ENCODE measurements at regions not wholly inside any gene's neighbourhood (a gene's known extent, or its start where the extent isn't known, plus 50 kb on each side); places are given as distances from the start of the nearest gene placed in this dataset.

DNA sequence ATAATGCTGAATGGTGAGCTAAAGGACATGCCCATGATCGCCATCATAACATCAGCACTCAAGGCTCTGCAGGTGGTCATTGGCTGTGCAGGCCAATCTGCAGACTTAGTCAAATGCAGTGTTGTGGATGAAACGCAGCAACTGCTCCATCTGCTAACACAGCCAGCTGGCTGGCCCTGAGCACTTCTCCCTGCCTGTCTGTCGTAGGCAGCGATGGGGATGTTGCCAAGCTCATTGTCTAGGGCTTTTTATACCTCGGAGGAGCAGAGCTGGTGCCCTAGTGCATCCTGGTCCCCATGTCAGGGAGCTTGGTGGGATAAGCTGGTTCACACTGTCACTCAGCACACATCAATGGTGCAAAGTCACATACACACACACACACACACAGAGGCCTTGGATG is 189.4 kb downstream of the TENT4A start (continued):
- TF ChIP-seq, protein P1, sequence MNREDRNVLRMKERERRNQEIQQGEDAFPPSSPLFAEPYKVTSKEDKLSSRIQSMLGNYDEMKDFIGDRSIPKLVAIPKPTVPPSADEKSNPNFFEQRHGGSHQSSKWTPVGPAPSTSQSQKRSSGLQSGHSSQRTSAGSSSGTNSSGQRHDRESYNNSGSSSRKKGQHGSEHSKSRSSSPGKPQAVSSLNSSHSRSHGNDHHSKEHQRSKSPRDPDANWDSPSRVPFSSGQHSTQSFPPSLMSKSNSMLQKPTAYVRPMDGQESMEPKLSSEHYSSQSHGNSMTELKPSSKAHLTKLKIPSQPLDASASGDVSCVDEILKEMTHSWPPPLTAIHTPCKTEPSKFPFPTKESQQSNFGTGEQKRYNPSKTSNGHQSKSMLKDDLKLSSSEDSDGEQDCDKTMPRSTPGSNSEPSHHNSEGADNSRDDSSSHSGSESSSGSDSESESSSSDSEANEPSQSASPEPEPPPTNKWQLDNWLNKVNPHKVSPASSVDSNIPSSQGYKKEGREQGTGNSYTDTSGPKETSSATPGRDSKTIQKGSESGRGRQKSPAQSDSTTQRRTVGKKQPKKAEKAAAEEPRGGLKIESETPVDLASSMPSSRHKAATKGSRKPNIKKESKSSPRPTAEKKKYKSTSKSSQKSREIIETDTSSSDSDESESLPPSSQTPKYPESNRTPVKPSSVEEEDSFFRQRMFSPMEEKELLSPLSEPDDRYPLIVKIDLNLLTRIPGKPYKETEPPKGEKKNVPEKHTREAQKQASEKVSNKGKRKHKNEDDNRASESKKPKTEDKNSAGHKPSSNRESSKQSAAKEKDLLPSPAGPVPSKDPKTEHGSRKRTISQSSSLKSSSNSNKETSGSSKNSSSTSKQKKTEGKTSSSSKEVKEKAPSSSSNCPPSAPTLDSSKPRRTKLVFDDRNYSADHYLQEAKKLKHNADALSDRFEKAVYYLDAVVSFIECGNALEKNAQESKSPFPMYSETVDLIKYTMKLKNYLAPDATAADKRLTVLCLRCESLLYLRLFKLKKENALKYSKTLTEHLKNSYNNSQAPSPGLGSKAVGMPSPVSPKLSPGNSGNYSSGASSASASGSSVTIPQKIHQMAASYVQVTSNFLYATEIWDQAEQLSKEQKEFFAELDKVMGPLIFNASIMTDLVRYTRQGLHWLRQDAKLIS (CRISPR knock-in tag; IDR thresholded peaks at IDR 0.05; ENCODE audit: borderline replicate concordance), result no peak
- TF ChIP-seq CREB1 (CRISPR knock-in tag; IDR thresholded peaks at IDR 0.05), result no peak
- TF ChIP-seq, protein P2, sequence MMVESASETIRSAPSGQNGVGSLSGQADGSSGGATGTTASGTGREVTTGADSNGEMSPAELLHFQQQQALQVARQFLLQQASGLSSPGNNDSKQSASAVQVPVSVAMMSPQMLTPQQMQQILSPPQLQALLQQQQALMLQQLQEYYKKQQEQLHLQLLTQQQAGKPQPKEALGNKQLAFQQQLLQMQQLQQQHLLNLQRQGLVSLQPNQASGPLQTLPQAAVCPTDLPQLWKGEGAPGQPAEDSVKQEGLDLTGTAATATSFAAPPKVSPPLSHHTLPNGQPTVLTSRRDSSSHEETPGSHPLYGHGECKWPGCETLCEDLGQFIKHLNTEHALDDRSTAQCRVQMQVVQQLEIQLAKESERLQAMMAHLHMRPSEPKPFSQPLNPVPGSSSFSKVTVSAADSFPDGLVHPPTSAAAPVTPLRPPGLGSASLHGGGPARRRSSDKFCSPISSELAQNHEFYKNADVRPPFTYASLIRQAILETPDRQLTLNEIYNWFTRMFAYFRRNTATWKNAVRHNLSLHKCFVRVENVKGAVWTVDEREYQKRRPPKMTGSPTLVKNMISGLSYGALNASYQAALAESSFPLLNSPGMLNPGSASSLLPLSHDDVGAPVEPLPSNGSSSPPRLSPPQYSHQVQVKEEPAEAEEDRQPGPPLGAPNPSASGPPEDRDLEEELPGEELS (CRISPR knock-in tag; IDR thresholded peaks at IDR 0.05), result no peak

DNA sequence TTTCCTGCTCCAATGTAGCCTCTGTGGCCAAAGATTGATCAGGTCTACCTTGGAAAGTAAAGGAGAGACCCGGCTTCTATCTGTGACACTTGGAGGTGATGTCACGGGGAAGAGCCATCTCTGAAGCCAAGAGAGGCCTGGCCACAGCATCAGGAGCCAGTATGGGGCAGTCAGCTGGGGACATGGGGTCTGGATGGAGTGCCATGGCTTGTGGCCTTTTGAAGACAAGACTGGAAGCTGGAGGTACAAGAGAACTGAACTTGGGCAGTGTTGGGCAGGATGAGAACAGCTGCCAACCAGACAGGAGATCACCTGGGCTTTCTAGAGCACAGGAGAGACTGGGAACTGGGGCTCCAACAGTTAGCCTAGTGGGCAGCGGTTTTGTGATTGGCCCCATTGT is 190.7 kb downstream of the TENT4A start:
- H3K4me1 Mint-ChIP-seq, result peaks cover 9% of the 10 kb centered on the region; the same call in 1 of the 2 replicates
- no peaks in the 10 kb centered on the region for H3K9me3 Mint-ChIP-seq
- no peak overlapping the region for H3K4me3 Mint-ChIP-seq
- no peak overlapping the region for H3K27ac Mint-ChIP-seq
- ChIA-PET POLR2A (no interaction called here), CTCF (no interaction called here)
- TF ChIP-seq NFYB (CRISPR knock-in tag; conservative IDR thresholded peaks at IDR 0.05; ENCODE audit: low read depth), result no peak
- H3K27me3 Mint-ChIP-seq (ENCODE audit: low read depth), result no peaks in the 10 kb centered on the region
- DNase-seq (ENCODE audit: low spot score), result no peak
- ATAC-seq, result no peak
- H3K36me3 Mint-ChIP-seq, result no peaks in the 10 kb centered on the region

DNA sequence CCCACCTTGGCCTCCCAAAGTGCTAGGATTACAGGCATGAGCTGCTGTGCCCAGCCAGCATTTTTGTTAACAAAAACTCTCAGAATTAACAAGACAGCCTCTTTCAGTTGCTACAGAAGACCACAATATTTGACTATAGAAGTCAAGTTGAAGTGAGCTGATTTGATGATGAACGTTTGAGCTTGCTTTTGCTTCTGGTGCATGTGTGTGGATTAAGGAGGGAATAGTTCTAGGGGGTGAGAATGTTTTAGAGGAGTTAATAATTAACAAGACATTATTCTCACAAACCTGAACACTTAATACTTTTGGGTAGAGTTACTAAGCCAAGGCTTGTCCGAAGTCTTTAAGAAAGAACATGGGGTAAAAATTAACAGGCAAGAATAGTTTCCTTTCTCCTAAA is 191.6 kb downstream of the TENT4A start:
- H3K9me3 Mint-ChIP-seq, result no peaks in the 10 kb centered on the region
- DNase-seq (ENCODE audit: low spot score) (no peak), ATAC-seq (no peak)
- no peaks in the 10 kb centered on the region for H3K36me3 Mint-ChIP-seq
- no peak for TF ChIP-seq TCF7 (CRISPR knock-in tag; IDR thresholded peaks at IDR 0.05; ENCODE audit: low read depth)
- no peak for TF ChIP-seq SP1 (CRISPR knock-in tag; conservative IDR thresholded peaks at IDR 0.05)
- TF ChIP-seq, protein P3, sequence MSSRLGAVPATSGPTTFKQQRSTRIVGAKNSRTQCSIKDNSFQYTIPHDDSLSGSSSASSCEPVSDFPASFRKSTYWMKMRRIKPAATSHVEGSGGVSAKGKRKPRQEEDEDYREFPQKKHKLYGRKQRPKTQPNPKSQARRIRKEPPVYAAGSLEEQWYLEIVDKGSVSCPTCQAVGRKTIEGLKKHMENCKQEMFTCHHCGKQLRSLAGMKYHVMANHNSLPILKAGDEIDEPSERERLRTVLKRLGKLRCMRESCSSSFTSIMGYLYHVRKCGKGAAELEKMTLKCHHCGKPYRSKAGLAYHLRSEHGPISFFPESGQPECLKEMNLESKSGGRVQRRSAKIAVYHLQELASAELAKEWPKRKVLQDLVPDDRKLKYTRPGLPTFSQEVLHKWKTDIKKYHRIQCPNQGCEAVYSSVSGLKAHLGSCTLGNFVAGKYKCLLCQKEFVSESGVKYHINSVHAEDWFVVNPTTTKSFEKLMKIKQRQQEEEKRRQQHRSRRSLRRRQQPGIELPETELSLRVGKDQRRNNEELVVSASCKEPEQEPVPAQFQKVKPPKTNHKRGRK (CRISPR knock-in tag; IDR thresholded peaks at IDR 0.05; ENCODE audit: borderline replicate concordance), result no peak
- TF ChIP-seq, protein P4, sequence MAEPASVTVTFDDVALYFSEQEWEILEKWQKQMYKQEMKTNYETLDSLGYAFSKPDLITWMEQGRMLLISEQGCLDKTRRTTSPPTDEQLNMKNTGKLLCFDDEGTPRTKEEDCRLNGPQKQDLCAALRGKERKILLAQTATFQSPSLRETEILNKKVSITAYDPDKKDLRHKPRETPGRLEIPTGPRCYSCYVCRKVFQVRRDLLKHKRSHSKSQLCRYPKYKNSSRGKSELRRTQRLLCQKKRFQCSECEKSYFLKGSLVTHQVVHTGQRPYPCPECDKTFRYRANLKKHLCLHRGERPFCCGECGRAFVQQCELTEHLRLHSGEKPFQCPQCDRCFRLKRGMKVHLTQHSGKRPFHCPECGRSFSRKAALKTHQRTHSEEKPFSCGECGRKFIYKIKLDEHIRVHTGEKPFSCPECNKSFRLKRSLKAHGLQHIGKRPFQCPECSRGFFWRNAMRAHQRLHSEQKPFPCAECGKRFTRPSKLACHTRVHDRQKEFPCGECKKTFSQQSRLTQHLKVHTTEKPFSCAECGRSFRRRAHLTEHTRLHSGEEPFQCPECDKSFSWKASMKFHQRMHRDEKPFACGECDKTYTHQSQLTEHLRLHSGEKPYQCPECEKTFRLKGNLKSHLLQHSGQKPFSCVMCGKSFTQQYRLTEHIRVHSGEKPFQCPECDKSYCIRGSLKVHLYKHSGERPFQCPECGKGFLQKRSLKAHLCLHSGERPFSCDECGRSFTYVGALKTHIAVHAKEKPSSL (CRISPR knock-in tag; conservative IDR thresholded peaks at IDR 0.05), result no peak
- TF ChIP-seq EMX1 (CRISPR knock-in tag; IDR thresholded peaks at IDR 0.05), result no peak
- TF ChIP-seq JAZF1 (CRISPR knock-in tag; IDR thresholded peaks at IDR 0.05), result no peak
- TF ChIP-seq, protein P5, sequence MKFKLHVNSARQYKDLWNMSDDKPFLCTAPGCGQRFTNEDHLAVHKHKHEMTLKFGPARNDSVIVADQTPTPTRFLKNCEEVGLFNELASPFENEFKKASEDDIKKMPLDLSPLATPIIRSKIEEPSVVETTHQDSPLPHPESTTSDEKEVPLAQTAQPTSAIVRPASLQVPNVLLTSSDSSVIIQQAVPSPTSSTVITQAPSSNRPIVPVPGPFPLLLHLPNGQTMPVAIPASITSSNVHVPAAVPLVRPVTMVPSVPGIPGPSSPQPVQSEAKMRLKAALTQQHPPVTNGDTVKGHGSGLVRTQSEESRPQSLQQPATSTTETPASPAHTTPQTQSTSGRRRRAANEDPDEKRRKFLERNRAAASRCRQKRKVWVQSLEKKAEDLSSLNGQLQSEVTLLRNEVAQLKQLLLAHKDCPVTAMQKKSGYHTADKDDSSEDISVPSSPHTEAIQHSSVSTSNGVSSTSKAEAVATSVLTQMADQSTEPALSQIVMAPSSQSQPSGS (CRISPR knock-in tag; IDR thresholded peaks at IDR 0.05; ENCODE audit: borderline replicate concordance, low read depth), result no peak
- ChIA-PET POLR2A (no interaction called here), CTCF (no interaction called here)
- H3K27me3 Mint-ChIP-seq (ENCODE audit: low read depth), result no peaks in the 10 kb centered on the region
- H3K4me3 Mint-ChIP-seq, result no peak overlapping the region
- H3K27ac Mint-ChIP-seq, result no peak overlapping the region
- peaks cover 9% of the 10 kb centered on the region; the same call in 1 of the 2 replicates for H3K4me1 Mint-ChIP-seq
